Muscle of leg (tissue), 3 donors: ENCODE measurements at regions not wholly inside any gene's neighbourhood (a gene's known extent, or its start where the extent isn't known, plus 50 kb on each side); places are given as distances from the start of the nearest gene placed in this dataset.
A peak's percentile ranks its signal among the peaks of the same experiment; 100 is the strongest.

Source experiments
- DNase-seq: peaks from one replicate; pipeline ENCODE4 v3.0.0; 2013
- H3K27ac ChIP-seq: one replicate; pipeline ENCODE4 v1.5.1; 2013; ENCODE audit warnings: mild to moderate bottlenecking, low read length, control low read depth
- H3K27me3 ChIP-seq: one replicate; pipeline ENCODE4 v1.6.1; 2013; ENCODE audit warnings: low read length; ENCODE audit not compliant: control insufficient read depth, insufficient read depth
- H3K36me3 ChIP-seq: one replicate; pipeline ENCODE4 v1.6.1; 2013; ENCODE audit warnings: low read length; ENCODE audit not compliant: control insufficient read depth, insufficient read depth
- H3K4me1 ChIP-seq: one replicate; pipeline ENCODE4 v1.6.1; 2013; ENCODE audit warnings: low read length; ENCODE audit not compliant: control insufficient read depth, insufficient read depth
- H3K4me3 ChIP-seq: one replicate; pipeline ENCODE4 v1.5.1; 2013; ENCODE audit warnings: low read length, control low read depth
- H3K9me3 ChIP-seq: replicated peaks from 2 replicates; pipeline ENCODE4 v1.6.1; 2013; ENCODE audit warnings: low read depth, low read length; ENCODE audit not compliant: control insufficient read depth
- WGBS: methylation state at CpG from one replicate; pipeline ENCODE4 v1.1.5; 2013; ENCODE audit warnings: missing lambda C conversion rate; ENCODE audit not compliant: insufficient coverage; 5-methylcytosine and 5-hydroxymethylcytosine counted together

DNA sequence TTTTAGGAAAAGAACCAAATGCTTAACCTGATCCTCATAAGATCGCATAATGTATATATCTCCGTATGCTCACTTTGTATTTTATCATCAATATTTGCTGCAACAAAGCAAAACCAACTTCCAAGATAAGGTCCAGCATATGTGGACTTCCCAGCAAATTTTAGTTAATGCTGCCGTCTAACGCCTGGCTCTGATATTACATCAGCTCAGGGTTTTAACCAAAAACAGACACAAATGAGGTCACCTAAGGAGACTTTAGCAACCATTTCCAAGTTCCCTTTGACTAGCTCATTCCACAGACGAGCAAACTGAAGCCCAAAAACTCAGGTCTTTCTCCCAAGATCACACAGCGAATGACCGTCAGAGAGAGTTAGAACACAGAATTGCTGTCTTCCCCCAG, 59.4 kb upstream of the UCN3 start:
- WGBS = 52% methylated on average over 6 of the region's 7 CpGs
- DNase-seq = peak; percentile 48

GRCh38 chr10:5310914-5311313, 53.9 kb upstream of the UCN3 start:
- Histone ChIP-seq H3K9me3 (no peaks in the 10 kb centered on the region), H3K27ac (no peak overlapping the region), H3K4me3 (no peak overlapping the region), H3K4me1 (no peaks in the 10 kb centered on the region), H3K27me3 (no peaks in the 10 kb centered on the region), H3K36me3 (no peaks in the 10 kb centered on the region)
- WGBS = 94% methylated on average over 1 of the region's 3 CpGs
- DNase-seq = no peak

More for the DNA sequence above, 59.4 kb upstream of the UCN3 start:
- Histone ChIP-seq H3K4me3 (no peak overlapping the region), H3K36me3 (no peaks in the 10 kb centered on the region), H3K9me3 (no peaks in the 10 kb centered on the region), H3K4me1 (no peaks in the 10 kb centered on the region), H3K27ac (no peak overlapping the region), H3K27me3 (no peaks in the 10 kb centered on the region)

DNA sequence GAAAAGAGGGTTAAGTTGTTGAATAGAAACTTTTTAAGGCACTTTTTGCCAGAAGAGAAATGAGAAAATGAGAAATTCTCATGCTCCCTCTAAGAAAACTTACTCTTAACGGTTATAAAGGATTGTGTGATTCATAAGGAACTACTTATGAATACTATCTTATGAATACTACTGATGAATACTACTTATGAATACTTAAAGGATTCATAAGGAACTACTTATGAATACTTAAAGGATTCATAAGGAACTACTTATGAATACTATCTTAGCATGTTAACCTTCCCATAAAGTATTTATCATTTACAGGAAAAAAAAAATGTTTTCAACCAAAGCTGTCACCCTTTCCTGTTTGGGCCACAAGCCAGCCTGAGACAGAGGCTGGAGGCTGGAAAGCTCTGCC, 53.1 kb upstream of the UCN3 start:
- Histone ChIP-seq H3K36me3 (no peaks in the 10 kb centered on the region), H3K9me3 (no peaks in the 10 kb centered on the region), H3K4me3 (no peak overlapping the region), H3K27me3 (no peaks in the 10 kb centered on the region), H3K27ac (no peak overlapping the region), H3K4me1 (no peaks in the 10 kb centered on the region)
- no CpG with 5 or more reads among the region's 1 CpG for WGBS
- no peak for DNase-seq

DNA sequence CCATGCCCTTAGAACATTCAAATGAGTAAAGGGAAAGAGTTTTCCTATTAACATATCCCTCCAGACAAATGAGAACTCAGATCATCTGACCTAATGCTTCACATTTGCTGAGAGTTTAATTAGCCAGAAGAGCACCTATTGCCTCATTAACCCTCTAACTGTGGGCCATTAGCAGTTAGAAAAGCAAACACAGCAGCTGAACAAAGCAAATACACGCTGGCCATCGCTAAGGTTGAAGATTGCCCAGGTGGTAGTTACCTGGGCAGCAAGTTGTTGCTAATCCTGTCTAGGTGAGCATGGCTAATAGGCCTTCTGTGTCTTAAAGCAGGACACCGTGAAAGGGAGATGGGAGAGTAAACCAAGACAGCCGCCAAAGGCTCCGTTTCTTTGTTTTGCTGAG, 49.9 kb upstream of the UCN3 start:
- no peaks in the 10 kb centered on the region for H3K27me3 ChIP-seq
- no peaks in the 10 kb centered on the region for H3K4me1 ChIP-seq
- no peak overlapping the region for H3K4me3 ChIP-seq
- WGBS = 76% methylated on average over 5 of the region's 5 CpGs
- no peaks in the 10 kb centered on the region for H3K9me3 ChIP-seq
- H3K27ac ChIP-seq = no peak overlapping the region
- H3K36me3 ChIP-seq = no peaks in the 10 kb centered on the region
- DNase-seq = no peak
